ENCODE measurements at regions not wholly inside any gene's neighbourhood (a gene's known extent, or its start where the extent isn't known, plus 50 kb on each side); places are given as distances from the start of the nearest gene placed in this dataset.

DNA sequence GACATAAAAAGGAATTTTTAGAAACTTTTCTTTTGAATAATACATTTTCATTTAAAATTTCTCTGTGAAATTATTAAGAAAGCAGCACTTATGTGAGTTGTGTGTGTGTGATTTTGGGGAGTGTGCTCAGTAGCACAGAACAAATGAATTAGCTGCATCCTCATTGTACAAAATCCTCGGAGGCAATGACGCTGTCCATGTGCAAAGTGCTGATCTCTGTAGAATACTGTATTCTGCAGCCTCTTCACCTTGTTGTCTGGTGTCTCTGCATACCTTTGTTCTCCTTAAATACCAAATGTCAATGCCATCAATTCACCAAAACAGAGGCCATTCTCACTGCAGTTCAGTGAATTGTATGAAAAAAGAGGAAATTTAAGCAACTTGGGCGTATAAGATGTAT, 838.4 kb downstream of the QKI start:
- TF ChIP-seq, protein P1, sequence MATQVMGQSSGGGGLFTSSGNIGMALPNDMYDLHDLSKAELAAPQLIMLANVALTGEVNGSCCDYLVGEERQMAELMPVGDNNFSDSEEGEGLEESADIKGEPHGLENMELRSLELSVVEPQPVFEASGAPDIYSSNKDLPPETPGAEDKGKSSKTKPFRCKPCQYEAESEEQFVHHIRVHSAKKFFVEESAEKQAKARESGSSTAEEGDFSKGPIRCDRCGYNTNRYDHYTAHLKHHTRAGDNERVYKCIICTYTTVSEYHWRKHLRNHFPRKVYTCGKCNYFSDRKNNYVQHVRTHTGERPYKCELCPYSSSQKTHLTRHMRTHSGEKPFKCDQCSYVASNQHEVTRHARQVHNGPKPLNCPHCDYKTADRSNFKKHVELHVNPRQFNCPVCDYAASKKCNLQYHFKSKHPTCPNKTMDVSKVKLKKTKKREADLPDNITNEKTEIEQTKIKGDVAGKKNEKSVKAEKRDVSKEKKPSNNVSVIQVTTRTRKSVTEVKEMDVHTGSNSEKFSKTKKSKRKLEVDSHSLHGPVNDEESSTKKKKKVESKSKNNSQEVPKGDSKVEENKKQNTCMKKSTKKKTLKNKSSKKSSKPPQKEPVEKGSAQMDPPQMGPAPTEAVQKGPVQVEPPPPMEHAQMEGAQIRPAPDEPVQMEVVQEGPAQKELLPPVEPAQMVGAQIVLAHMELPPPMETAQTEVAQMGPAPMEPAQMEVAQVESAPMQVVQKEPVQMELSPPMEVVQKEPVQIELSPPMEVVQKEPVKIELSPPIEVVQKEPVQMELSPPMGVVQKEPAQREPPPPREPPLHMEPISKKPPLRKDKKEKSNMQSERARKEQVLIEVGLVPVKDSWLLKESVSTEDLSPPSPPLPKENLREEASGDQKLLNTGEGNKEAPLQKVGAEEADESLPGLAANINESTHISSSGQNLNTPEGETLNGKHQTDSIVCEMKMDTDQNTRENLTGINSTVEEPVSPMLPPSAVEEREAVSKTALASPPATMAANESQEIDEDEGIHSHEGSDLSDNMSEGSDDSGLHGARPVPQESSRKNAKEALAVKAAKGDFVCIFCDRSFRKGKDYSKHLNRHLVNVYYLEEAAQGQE (IDR thresholded peaks at IDR 0.05; ENCODE audit: low read depth) = peak; percentile 59
- TF ChIP-seq USF1 (IDR thresholded peaks at IDR 0.05) = no peak

DNA sequence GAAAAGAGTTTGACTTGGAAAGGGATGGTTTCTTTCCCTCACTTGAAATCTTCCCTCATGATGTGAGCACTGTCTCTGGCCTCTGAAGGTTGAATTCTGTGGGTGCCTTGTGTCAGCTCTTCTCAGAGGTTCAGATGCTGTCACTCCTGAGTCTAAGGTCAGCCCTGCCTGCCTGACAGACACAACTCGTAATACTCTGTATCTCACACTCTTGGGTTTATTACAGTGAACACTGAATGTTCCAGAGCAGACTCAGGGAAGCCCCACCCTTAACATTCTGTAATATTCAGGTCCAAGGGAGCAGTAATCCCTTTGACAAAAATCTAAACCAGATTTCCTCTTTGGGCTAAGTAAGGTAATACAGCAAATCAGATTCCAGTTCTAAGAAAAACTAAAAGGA, 837.8 kb downstream of the QKI start:
- no peak for TF ChIP-seq EP300 (IDR thresholded peaks at IDR 0.05; ENCODE audit: borderline replicate concordance)
- TF ChIP-seq EGR1 (IDR thresholded peaks at IDR 0.05) = no peak
- TF ChIP-seq TAF1 (IDR thresholded peaks at IDR 0.05; ENCODE audit: low read depth) = no peak
- TF ChIP-seq ZBTB7A (IDR thresholded peaks at IDR 0.05; ENCODE audit: low read depth) = no peak
- TF ChIP-seq CEBPB (IDR thresholded peaks at IDR 0.05) = no peak
- TF ChIP-seq TCF12 (IDR thresholded peaks at IDR 0.05; ENCODE audit: low read depth) = no peak
- no peak for TF ChIP-seq NFIC (IDR thresholded peaks at IDR 0.05)
- no peak for TF ChIP-seq CREB1 (IDR thresholded peaks at IDR 0.05; ENCODE audit: low read depth)
- no peak for TF ChIP-seq FOXM1 (IDR thresholded peaks at IDR 0.05; ENCODE audit: borderline replicate concordance, low read depth)
- TF ChIP-seq TEAD4 (IDR thresholded peaks at IDR 0.05) = no peak
- TF ChIP-seq, protein P2, sequence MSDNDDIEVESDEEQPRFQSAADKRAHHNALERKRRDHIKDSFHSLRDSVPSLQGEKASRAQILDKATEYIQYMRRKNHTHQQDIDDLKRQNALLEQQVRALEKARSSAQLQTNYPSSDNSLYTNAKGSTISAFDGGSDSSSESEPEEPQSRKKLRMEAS (IDR thresholded peaks at IDR 0.05) = no peak
- TF ChIP-seq USF1 (IDR thresholded peaks at IDR 0.05) = no peak
- TF ChIP-seq RAD21 (IDR thresholded peaks at IDR 0.05; ENCODE audit: low read depth) = no peak

DNA sequence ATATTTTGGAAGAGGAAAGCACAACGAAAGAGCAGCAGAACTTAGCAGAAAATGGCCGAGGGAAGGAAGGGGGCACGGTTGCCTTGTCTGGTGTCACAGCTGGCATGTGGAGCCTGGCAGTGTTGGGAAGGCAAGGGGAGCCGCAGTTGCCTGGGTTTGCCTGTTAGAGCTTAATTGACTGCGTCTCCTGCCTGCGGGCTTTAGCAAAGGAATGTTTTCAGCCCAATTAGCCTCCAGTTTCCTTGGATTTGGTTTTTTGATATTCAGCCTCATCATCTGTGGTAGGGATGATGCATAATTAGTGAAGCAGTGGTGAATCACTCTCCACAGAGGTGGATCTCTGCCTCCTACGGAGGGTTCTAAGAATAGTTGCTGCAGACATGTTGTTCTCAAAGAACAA, 832.6 kb downstream of the QKI start:
- TF ChIP-seq CEBPB (IDR thresholded peaks at IDR 0.05) = no peak
- TF ChIP-seq, protein P2 (IDR thresholded peaks at IDR 0.05) = no peak
- TF ChIP-seq FOXM1 (IDR thresholded peaks at IDR 0.05; ENCODE audit: borderline replicate concordance, low read depth) = no peak
- TF ChIP-seq TAF1 (IDR thresholded peaks at IDR 0.05; ENCODE audit: low read depth) = no peak
- no peak for TF ChIP-seq ZBTB7A (IDR thresholded peaks at IDR 0.05; ENCODE audit: low read depth)
- TF ChIP-seq RAD21 (IDR thresholded peaks at IDR 0.05; ENCODE audit: low read depth) = no peak
- TF ChIP-seq NFIC (IDR thresholded peaks at IDR 0.05) = no peak
- TF ChIP-seq, protein P1 (IDR thresholded peaks at IDR 0.05; ENCODE audit: low read depth) = no peak

DNA sequence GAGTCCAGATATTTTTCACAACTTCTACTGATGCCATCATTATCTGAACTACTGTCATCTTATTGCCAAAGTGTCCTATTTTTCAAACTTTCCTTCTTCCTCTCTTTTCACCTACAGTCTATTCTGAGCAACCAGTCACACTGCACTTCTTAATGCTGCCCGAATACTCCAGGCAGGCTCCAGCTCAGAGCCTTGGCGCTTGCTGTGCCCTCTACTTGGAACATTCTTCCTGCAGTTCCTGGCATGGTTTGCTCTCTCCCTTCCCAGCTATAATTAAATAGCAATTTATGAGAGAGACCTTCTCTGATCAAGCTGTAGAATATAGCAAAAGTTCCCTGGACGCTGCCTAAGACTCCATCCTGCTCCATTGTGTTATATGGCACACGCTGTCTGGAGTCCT, 831.6 kb downstream of the QKI start:
- TF ChIP-seq USF1 (IDR thresholded peaks at IDR 0.05) (no peak), TAF1 (IDR thresholded peaks at IDR 0.05; ENCODE audit: low read depth) (no peak), TCF12 (IDR thresholded peaks at IDR 0.05; ENCODE audit: low read depth) (no peak), CEBPB (IDR thresholded peaks at IDR 0.05) (no peak), YY1 (IDR thresholded peaks at IDR 0.05; ENCODE audit: low read depth) (no peak), CREB1 (IDR thresholded peaks at IDR 0.05; ENCODE audit: low read depth) (no peak), EGR1 (IDR thresholded peaks at IDR 0.05) (no peak), NFIC (IDR thresholded peaks at IDR 0.05) (no peak), TEAD4 (IDR thresholded peaks at IDR 0.05) (no peak), ZBTB7A (IDR thresholded peaks at IDR 0.05; ENCODE audit: low read depth) (no peak), FOXM1 (IDR thresholded peaks at IDR 0.05; ENCODE audit: borderline replicate concordance, low read depth) (no peak), RAD21 (IDR thresholded peaks at IDR 0.05; ENCODE audit: low read depth) (no peak), EP300 (IDR thresholded peaks at IDR 0.05; ENCODE audit: borderline replicate concordance) (no peak)
- TF ChIP-seq, protein P1 (IDR thresholded peaks at IDR 0.05; ENCODE audit: low read depth) = no peak
- TF ChIP-seq, protein P2 (IDR thresholded peaks at IDR 0.05) = no peak
